ENCODE measurements at regions not wholly inside any gene's neighbourhood (a gene's known extent, or its start where the extent isn't known, plus 50 kb on each side); places are given as distances from the start of the nearest gene placed in this dataset.

DNA sequence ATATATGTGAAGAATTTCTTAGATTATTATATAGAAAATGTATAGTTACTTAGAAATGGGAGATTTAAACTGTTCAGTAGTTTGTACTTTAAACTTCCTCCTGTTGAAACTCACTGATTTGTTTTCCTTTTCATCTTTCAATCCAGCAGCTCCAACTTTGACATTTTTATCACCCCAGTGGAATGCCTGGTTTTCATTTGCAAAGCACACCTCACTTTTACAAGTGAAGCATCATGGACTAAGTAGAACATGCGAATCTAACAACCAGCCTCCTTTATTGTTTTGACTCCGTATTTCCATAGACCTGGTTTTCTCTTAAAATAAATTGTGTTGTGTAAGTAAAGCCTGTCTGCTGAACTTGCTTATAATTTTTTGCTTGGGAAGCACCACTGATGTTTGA lies 97.8 kb upstream of the ROBO2 start:
- TF ChIP-seq, protein P1, sequence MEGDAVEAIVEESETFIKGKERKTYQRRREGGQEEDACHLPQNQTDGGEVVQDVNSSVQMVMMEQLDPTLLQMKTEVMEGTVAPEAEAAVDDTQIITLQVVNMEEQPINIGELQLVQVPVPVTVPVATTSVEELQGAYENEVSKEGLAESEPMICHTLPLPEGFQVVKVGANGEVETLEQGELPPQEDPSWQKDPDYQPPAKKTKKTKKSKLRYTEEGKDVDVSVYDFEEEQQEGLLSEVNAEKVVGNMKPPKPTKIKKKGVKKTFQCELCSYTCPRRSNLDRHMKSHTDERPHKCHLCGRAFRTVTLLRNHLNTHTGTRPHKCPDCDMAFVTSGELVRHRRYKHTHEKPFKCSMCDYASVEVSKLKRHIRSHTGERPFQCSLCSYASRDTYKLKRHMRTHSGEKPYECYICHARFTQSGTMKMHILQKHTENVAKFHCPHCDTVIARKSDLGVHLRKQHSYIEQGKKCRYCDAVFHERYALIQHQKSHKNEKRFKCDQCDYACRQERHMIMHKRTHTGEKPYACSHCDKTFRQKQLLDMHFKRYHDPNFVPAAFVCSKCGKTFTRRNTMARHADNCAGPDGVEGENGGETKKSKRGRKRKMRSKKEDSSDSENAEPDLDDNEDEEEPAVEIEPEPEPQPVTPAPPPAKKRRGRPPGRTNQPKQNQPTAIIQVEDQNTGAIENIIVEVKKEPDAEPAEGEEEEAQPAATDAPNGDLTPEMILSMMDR (IDR thresholded peaks at IDR 0.05): no peak
- Mint-ChIP-seq H3K4me1 (ENCODE audit: low read depth) (no peaks in the 10 kb centered on the region), H3K27me3 (ENCODE audit: insufficient read depth) (no peaks in the 10 kb centered on the region), H3K9me3 (peaks cover 51% of the 10 kb centered on the region), H3K27ac (no peak overlapping the region), H3K4me3 (no peak overlapping the region), H3K36me3 (ENCODE audit: low read depth) (no peaks in the 10 kb centered on the region)
- DNase-seq: no peak

- H3K9me3 Mint-ChIP-seq: peaks cover 52% of the 10 kb centered on the region
- no peak for DNase-seq
- no peaks in the 10 kb centered on the region for H3K36me3 Mint-ChIP-seq (ENCODE audit: low read depth)
- no peak overlapping the region for H3K27ac Mint-ChIP-seq
- no peaks in the 10 kb centered on the region for H3K27me3 Mint-ChIP-seq (ENCODE audit: insufficient read depth)
- no peak overlapping the region for H3K4me3 Mint-ChIP-seq
- TF ChIP-seq, protein P1 (IDR thresholded peaks at IDR 0.05): no peak
- no peaks in the 10 kb centered on the region for H3K4me1 Mint-ChIP-seq (ENCODE audit: low read depth)
Observed at GRCh38 chr3:76943058-76943457, 96.8 kb upstream of the ROBO2 start.

DNA sequence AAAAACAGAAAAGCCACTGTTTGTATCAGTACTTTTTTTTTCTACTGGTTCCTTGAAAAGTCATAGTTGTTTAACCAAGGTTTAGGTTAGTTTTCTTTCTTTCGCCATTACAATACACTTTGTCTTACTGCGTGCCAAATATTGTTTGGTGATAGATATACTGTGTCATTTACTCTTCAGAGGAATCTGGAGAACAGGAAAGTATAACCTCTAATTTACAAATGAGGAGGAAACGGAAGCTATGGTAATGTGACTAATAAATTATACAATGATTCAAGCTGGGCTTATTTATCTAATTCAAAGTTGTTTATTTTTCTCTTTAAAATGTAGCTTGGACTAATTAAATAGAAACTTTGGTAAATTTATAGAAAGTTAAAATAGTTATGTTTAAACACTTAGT lies 96.2 kb upstream of the ROBO2 start:
- no peak overlapping the region for H3K27ac Mint-ChIP-seq
- peaks cover 46% of the 10 kb centered on the region for H3K9me3 Mint-ChIP-seq
- TF ChIP-seq, protein P1 (IDR thresholded peaks at IDR 0.05): no peak
- H3K4me3 Mint-ChIP-seq: no peak overlapping the region
- no peaks in the 10 kb centered on the region for H3K4me1 Mint-ChIP-seq (ENCODE audit: low read depth)
- H3K36me3 Mint-ChIP-seq (ENCODE audit: low read depth): no peaks in the 10 kb centered on the region
- no peak for DNase-seq
- no peaks in the 10 kb centered on the region for H3K27me3 Mint-ChIP-seq (ENCODE audit: insufficient read depth)

DNA sequence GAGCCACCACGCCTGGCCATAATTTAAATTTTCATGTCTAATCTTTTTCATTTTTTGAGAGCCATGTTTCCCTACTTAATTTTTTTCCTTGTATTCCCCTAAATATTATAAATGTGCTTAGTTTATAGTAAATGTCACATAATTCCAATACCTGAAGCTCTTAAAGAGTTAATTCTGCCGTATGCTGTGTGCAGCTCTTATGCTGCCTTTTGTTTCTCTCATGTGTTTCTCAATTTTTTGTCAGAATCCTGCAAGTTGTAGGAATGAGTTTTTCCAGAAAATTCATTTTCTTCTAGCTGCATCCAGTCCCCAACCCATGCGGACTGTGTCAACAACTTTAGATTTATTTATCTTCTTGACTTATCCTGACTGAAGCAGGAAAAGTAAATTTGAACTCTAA lies 90.9 kb upstream of the ROBO2 start:
- H3K27me3 Mint-ChIP-seq (ENCODE audit: insufficient read depth): no peaks in the 10 kb centered on the region
- H3K4me3 Mint-ChIP-seq: no peak overlapping the region
- TF ChIP-seq, protein P1 (IDR thresholded peaks at IDR 0.05): no peak
- H3K9me3 Mint-ChIP-seq: peaks cover 45% of the 10 kb centered on the region
- no peak for DNase-seq
- no peak overlapping the region for H3K27ac Mint-ChIP-seq
- H3K36me3 Mint-ChIP-seq (ENCODE audit: low read depth): no peaks in the 10 kb centered on the region
- H3K4me1 Mint-ChIP-seq (ENCODE audit: low read depth): no peaks in the 10 kb centered on the region

- Mint-ChIP-seq H3K36me3 (ENCODE audit: low read depth) (no peaks in the 10 kb centered on the region), H3K4me1 (ENCODE audit: low read depth) (no peaks in the 10 kb centered on the region), H3K9me3 (peaks cover 44% of the 10 kb centered on the region), H3K27me3 (ENCODE audit: insufficient read depth) (no peaks in the 10 kb centered on the region), H3K27ac (no peak overlapping the region), H3K4me3 (no peak overlapping the region)
- TF ChIP-seq, protein P1 (IDR thresholded peaks at IDR 0.05): no peak
- no peak for DNase-seq
Observed at GRCh38 chr3:76949462-76949861, 90.4 kb upstream of the ROBO2 start.

DNA sequence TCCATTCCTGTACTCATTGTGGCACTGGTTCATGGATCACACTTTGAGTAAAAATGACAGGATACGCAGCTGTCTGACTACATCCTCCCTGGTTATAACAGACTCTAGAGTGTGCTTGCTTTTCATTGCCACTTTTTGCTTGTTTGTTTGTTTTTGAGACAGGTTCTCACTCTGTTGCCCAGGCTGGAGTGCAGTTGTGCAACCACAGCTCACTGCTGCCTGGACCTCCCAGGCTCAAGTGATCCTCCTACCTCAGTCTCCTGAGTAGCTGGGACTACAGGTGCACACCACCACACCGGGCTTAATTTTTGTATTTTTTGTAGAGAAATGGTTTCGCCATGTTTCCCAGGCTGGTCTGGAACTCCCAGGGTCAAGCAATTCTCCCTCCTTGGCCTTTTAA lies 89.3 kb upstream of the ROBO2 start:
- Mint-ChIP-seq H3K36me3 (ENCODE audit: low read depth) (no peaks in the 10 kb centered on the region), H3K27me3 (ENCODE audit: insufficient read depth) (no peaks in the 10 kb centered on the region), H3K9me3 (peaks cover 42% of the 10 kb centered on the region), H3K4me1 (ENCODE audit: low read depth) (no peaks in the 10 kb centered on the region), H3K27ac (no peak overlapping the region), H3K4me3 (no peak overlapping the region)
- TF ChIP-seq, protein P1 (IDR thresholded peaks at IDR 0.05): no peak
- DNase-seq: no peak

Measured in HFFc6 (cell line).